ENCODE measurements at regions not wholly inside any gene's neighbourhood (a gene's known extent, or its start where the extent isn't known, plus 50 kb on each side); places are given as distances from the start of the nearest gene placed in this dataset.

GRCh38 chr12:89988188-89988915, 279.7 kb upstream of the ATP2B1 start:
- Mint-ChIP-seq H3K9me3 (ENCODE audit: insufficient read depth) (no peaks in the 10 kb centered on the region), H3K4me1 (ENCODE audit: low read depth) (no peaks in the 10 kb centered on the region), H3K36me3 (ENCODE audit: low read depth) (no peaks in the 10 kb centered on the region), H3K27me3 (ENCODE audit: low read depth) (no peaks in the 10 kb centered on the region), H3K27ac (no peak overlapping the region), H3K4me3 (no peak overlapping the region)
- no peak for DNase-seq
- ATAC-seq = no peak
- ChIA-PET POLR2A (no interaction called here), CTCF (interaction anchor here (1.0 kb wide), 1 partner anchor 38 kb away, joined by 4 read pairs; no protein-coding TSS in a partner anchor)

- no peaks in the 10 kb centered on the region for H3K27me3 Mint-ChIP-seq (ENCODE audit: low read depth)
- no peak overlapping the region for H3K27ac Mint-ChIP-seq
- DNase-seq = no peak
- CTCF ChIA-PET = interaction anchor here (1.3 kb wide), 1 partner anchor 12 kb away, joined by 3 read pairs; no protein-coding TSS in a partner anchor
- POLR2A ChIA-PET = no interaction called here
- H3K4me1 Mint-ChIP-seq (ENCODE audit: low read depth) = no peaks in the 10 kb centered on the region
- ATAC-seq = no peak
- H3K4me3 Mint-ChIP-seq = no peak overlapping the region
- H3K9me3 Mint-ChIP-seq (ENCODE audit: insufficient read depth) = no peaks in the 10 kb centered on the region
- no peaks in the 10 kb centered on the region for H3K36me3 Mint-ChIP-seq (ENCODE audit: low read depth)
Observed at GRCh38 chr12:89985935-89986334, 277.3 kb upstream of the ATP2B1 start.

- DNase-seq (no peak), ATAC-seq (no peak)
- no peaks in the 10 kb centered on the region for H3K9me3 Mint-ChIP-seq (ENCODE audit: insufficient read depth)
- H3K36me3 Mint-ChIP-seq (ENCODE audit: low read depth) = no peaks in the 10 kb centered on the region
- no peak overlapping the region for H3K4me3 Mint-ChIP-seq
- POLR2A ChIA-PET = no interaction called here
- H3K4me1 Mint-ChIP-seq (ENCODE audit: low read depth) = no peaks in the 10 kb centered on the region
- CTCF ChIA-PET = no interaction called here
- H3K27me3 Mint-ChIP-seq (ENCODE audit: low read depth) = no peaks in the 10 kb centered on the region
- no peak overlapping the region for H3K27ac Mint-ChIP-seq
Observed at GRCh38 chr12:89984846-89985245, 276.2 kb upstream of the ATP2B1 start.

GRCh38 chr12:89983622-89984021, 275.0 kb upstream of the ATP2B1 start:
- no peak for ATAC-seq
- ChIA-PET CTCF (no interaction called here), POLR2A (no interaction called here)

GRCh38 chr12:89980236-89980635, 271.6 kb upstream of the ATP2B1 start:
- Mint-ChIP-seq H3K9me3 (ENCODE audit: insufficient read depth) (no peaks in the 10 kb centered on the region), H3K4me1 (ENCODE audit: low read depth) (no peaks in the 10 kb centered on the region), H3K36me3 (ENCODE audit: low read depth) (no peaks in the 10 kb centered on the region), H3K4me3 (no peak overlapping the region), H3K27ac (no peak overlapping the region), H3K27me3 (ENCODE audit: low read depth) (no peaks in the 10 kb centered on the region)
- CTCF ChIA-PET = no interaction called here
- ATAC-seq (no peak), DNase-seq (no peak)
- POLR2A ChIA-PET = no interaction called here

More at GRCh38 chr12:89983622-89984021, 275.0 kb upstream of the ATP2B1 start:
- no peak for DNase-seq
- Mint-ChIP-seq H3K9me3 (ENCODE audit: insufficient read depth) (no peaks in the 10 kb centered on the region), H3K4me3 (no peak overlapping the region), H3K4me1 (ENCODE audit: low read depth) (no peaks in the 10 kb centered on the region), H3K36me3 (ENCODE audit: low read depth) (no peaks in the 10 kb centered on the region), H3K27ac (no peak overlapping the region), H3K27me3 (ENCODE audit: low read depth) (no peaks in the 10 kb centered on the region)

GRCh38 chr12:89977405-89978085, 268.9 kb upstream of the ATP2B1 start:
- ATAC-seq = no peak
- Mint-ChIP-seq H3K4me3 (no peak overlapping the region), H3K9me3 (ENCODE audit: insufficient read depth) (no peaks in the 10 kb centered on the region), H3K36me3 (ENCODE audit: low read depth) (no peaks in the 10 kb centered on the region), H3K27me3 (ENCODE audit: low read depth) (no peaks in the 10 kb centered on the region), H3K27ac (no peak overlapping the region), H3K4me1 (ENCODE audit: low read depth) (no peaks in the 10 kb centered on the region)
- ChIA-PET POLR2A (interaction anchor here (0.7 kb wide), 1 partner anchor 364 kb away, joined by 3 read pairs; no protein-coding TSS in a partner anchor), CTCF (no interaction called here)
- no peak for DNase-seq

GRCh38 chr12:89976866-89977265, 268.2 kb upstream of the ATP2B1 start:
- Mint-ChIP-seq H3K27ac (no peak overlapping the region), H3K36me3 (ENCODE audit: low read depth) (no peaks in the 10 kb centered on the region), H3K4me3 (no peak overlapping the region), H3K9me3 (ENCODE audit: insufficient read depth) (no peaks in the 10 kb centered on the region), H3K4me1 (ENCODE audit: low read depth) (no peaks in the 10 kb centered on the region), H3K27me3 (ENCODE audit: low read depth) (no peaks in the 10 kb centered on the region)
- ATAC-seq = no peak
- CTCF ChIA-PET = no interaction called here
- DNase-seq = no peak
- POLR2A ChIA-PET = no interaction called here

- no peak overlapping the region for H3K27ac Mint-ChIP-seq
- no peaks in the 10 kb centered on the region for H3K36me3 Mint-ChIP-seq (ENCODE audit: low read depth)
- DNase-seq (no peak), ATAC-seq (no peak)
- ChIA-PET POLR2A (no interaction called here), CTCF (interaction anchor here (0.5 kb wide), 1 partner anchor 15 kb away, joined by 3 read pairs; no protein-coding TSS in a partner anchor)
- no peaks in the 10 kb centered on the region for H3K4me1 Mint-ChIP-seq (ENCODE audit: low read depth)
- H3K27me3 Mint-ChIP-seq (ENCODE audit: low read depth) = no peaks in the 10 kb centered on the region
- H3K9me3 Mint-ChIP-seq (ENCODE audit: insufficient read depth) = no peaks in the 10 kb centered on the region
- no peak overlapping the region for H3K4me3 Mint-ChIP-seq
Observed at GRCh38 chr12:89975574-89975973, 266.9 kb upstream of the ATP2B1 start.

GRCh38 chr12:89971880-89972279, 263.2 kb upstream of the ATP2B1 start:
- DNase-seq (no peak), ATAC-seq (no peak)
- Mint-ChIP-seq H3K9me3 (ENCODE audit: insufficient read depth) (no peaks in the 10 kb centered on the region), H3K27ac (no peak overlapping the region), H3K4me3 (no peak overlapping the region), H3K4me1 (ENCODE audit: low read depth) (no peaks in the 10 kb centered on the region), H3K36me3 (ENCODE audit: low read depth) (no peaks in the 10 kb centered on the region), H3K27me3 (ENCODE audit: low read depth) (no peaks in the 10 kb centered on the region)
- ChIA-PET POLR2A (no interaction called here), CTCF (no interaction called here)

GRCh38 chr12:89970722-89971121, 262.1 kb upstream of the ATP2B1 start:
- Mint-ChIP-seq H3K4me1 (ENCODE audit: low read depth) (no peaks in the 10 kb centered on the region), H3K9me3 (ENCODE audit: insufficient read depth) (no peaks in the 10 kb centered on the region), H3K4me3 (no peak overlapping the region), H3K27ac (no peak overlapping the region), H3K36me3 (ENCODE audit: low read depth) (no peaks in the 10 kb centered on the region), H3K27me3 (ENCODE audit: low read depth) (no peaks in the 10 kb centered on the region)
- ChIA-PET POLR2A (no interaction called here), CTCF (no interaction called here)
- ATAC-seq = no peak
- DNase-seq = no peak

- H3K4me1 Mint-ChIP-seq (ENCODE audit: low read depth) = no peaks in the 10 kb centered on the region
- no peaks in the 10 kb centered on the region for H3K27me3 Mint-ChIP-seq (ENCODE audit: low read depth)
- CTCF ChIA-PET = no interaction called here
- no peak overlapping the region for H3K4me3 Mint-ChIP-seq
- no peaks in the 10 kb centered on the region for H3K9me3 Mint-ChIP-seq (ENCODE audit: insufficient read depth)
- H3K27ac Mint-ChIP-seq = no peak overlapping the region
- DNase-seq (no peak), ATAC-seq (no peak)
- no peaks in the 10 kb centered on the region for H3K36me3 Mint-ChIP-seq (ENCODE audit: low read depth)
- POLR2A ChIA-PET = no interaction called here
Observed at GRCh38 chr12:89969093-89969492, 260.5 kb upstream of the ATP2B1 start.

GRCh38 chr12:89968151-89968700, 259.6 kb upstream of the ATP2B1 start:
- ChIA-PET CTCF (no interaction called here), POLR2A (no interaction called here)
- H3K27me3 Mint-ChIP-seq (ENCODE audit: low read depth) = no peaks in the 10 kb centered on the region
- no peak for ATAC-seq
- no peak for DNase-seq
- H3K27ac Mint-ChIP-seq = no peak overlapping the region
- H3K4me3 Mint-ChIP-seq = no peak overlapping the region
- no peaks in the 10 kb centered on the region for H3K36me3 Mint-ChIP-seq (ENCODE audit: low read depth)
- no peaks in the 10 kb centered on the region for H3K4me1 Mint-ChIP-seq (ENCODE audit: low read depth)
- H3K9me3 Mint-ChIP-seq (ENCODE audit: insufficient read depth) = no peaks in the 10 kb centered on the region
